ENCODE measurements at regions not wholly inside any gene's neighbourhood (a gene's known extent, or its start where the extent isn't known, plus 50 kb on each side); places are given as distances from the start of the nearest gene placed in this dataset.

- TF ChIP-seq CTCF (IDR thresholded peaks at IDR 0.05; ENCODE audit: low read depth, low read length): no peak
- H3K4me3 ChIP-seq (ENCODE audit: low read depth, low read length): no peak overlapping the region
Observed at GRCh38 chr3:25128735-25129134, 299.3 kb upstream of the RARB start.

GRCh38 chr3:25130724-25131520, 297.1 kb upstream of the RARB start:
- H3K4me3 ChIP-seq (ENCODE audit: low read depth, low read length): no peak overlapping the region
- no peak for TF ChIP-seq CTCF (IDR thresholded peaks at IDR 0.05; ENCODE audit: low read depth, low read length)

- no peak overlapping the region for H3K4me3 ChIP-seq (ENCODE audit: low read depth, low read length)
- TF ChIP-seq CTCF (IDR thresholded peaks at IDR 0.05; ENCODE audit: low read depth, low read length): no peak
Observed at GRCh38 chr3:25133588-25133987, 294.5 kb upstream of the RARB start.

DNA sequence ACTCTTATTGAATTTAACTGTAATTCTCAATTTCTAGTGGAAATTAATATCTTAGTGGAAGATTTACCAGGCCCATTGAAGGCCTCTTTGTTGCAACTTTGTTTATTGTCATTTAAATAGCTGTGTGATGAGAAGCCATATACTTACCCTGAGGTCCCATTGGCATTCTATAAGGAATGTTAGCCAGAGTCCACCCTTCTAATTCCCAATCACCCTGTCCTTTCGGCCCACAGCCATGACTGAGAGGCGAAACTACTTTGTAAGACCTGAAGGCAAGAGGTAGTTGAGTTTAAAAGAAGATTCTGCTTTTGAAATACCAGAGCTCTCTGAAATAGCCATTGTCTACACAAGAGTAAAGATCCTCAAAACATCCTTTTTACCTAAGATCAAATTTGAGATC, 290.5 kb upstream of the RARB start:
- H3K4me3 ChIP-seq (ENCODE audit: low read depth, low read length): no peak overlapping the region
- TF ChIP-seq CTCF (IDR thresholded peaks at IDR 0.05; ENCODE audit: low read depth, low read length): no peak

DNA sequence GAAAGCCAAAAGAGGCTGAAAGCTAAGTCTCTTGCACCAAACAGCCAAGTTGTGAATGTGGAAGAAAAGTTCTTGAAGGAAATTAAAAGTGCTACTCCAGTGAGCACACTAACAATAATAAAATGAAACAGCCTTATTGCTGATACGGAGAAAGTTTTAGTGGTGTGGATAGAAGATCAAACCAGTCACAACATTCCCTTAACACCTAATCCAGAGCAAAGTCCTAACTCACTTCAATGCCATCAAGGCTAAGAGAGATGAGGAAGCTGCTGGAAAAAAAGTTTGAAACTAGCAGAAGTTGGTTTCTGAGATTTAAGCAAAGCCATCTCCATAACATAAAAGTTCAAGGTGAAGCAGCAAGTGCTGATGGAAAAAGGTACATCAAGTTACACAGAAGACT, 288.8 kb upstream of the RARB start:
- no peak overlapping the region for H3K4me3 ChIP-seq (ENCODE audit: low read depth, low read length)
- no peak for TF ChIP-seq CTCF (IDR thresholded peaks at IDR 0.05; ENCODE audit: low read depth, low read length)

GRCh38 chr3:25142609-25143355, 285.3 kb upstream of the RARB start:
- H3K4me3 ChIP-seq (ENCODE audit: low read depth, low read length): no peak overlapping the region
- no peak for TF ChIP-seq CTCF (IDR thresholded peaks at IDR 0.05; ENCODE audit: low read depth, low read length)

All from WI38 (cell line).